ENCODE measurements at regions not wholly inside any gene's neighbourhood (a gene's known extent, or its start where the extent isn't known, plus 50 kb on each side); places are given as distances from the start of the nearest gene placed in this dataset.
"Not testable (repeated sequence)": the region's sequence is repeated elsewhere in the genome, so short reads cannot be mapped to it uniquely, and the experiment has no call there.

- Mint-ChIP-seq H3K4me3 (no peak overlapping the region), H3K27me3 (ENCODE audit: low read depth) (no peaks in the 10 kb centered on the region), H3K9me3 (ENCODE audit: insufficient read depth) (no peaks in the 10 kb centered on the region), H3K36me3 (ENCODE audit: low read depth) (no peaks in the 10 kb centered on the region), H3K27ac (no peak overlapping the region), H3K4me1 (ENCODE audit: low read depth) (no peaks in the 10 kb centered on the region)
- ATAC-seq = no peak
- CTCF ChIA-PET = no interaction called here
- no peak for DNase-seq
- POLR2A ChIA-PET = interaction anchor here (0.9 kb wide), 1 partner anchor 10 kb away, joined by 3 read pairs; no protein-coding TSS in a partner anchor
Observed at GRCh38 chr2:15756011-15756550, 164.4 kb downstream of the DDX1 start.

- Mint-ChIP-seq H3K9me3 (ENCODE audit: insufficient read depth) (no peaks in the 10 kb centered on the region), H3K4me3 (no peak overlapping the region), H3K27me3 (ENCODE audit: low read depth) (no peaks in the 10 kb centered on the region), H3K4me1 (ENCODE audit: low read depth) (no peaks in the 10 kb centered on the region), H3K36me3 (ENCODE audit: low read depth) (no peaks in the 10 kb centered on the region), H3K27ac (no peak overlapping the region)
- ATAC-seq = no peak
- CTCF ChIA-PET = no interaction called here
- no peak for DNase-seq
- POLR2A ChIA-PET = no interaction called here
Observed at GRCh38 chr2:15756882-15757819, 165.5 kb downstream of the DDX1 start.

- POLR2A ChIA-PET = no interaction called here
- Mint-ChIP-seq H3K27ac (no peak overlapping the region), H3K27me3 (ENCODE audit: low read depth) (no peaks in the 10 kb centered on the region), H3K9me3 (ENCODE audit: insufficient read depth) (no peaks in the 10 kb centered on the region), H3K36me3 (ENCODE audit: low read depth) (no peaks in the 10 kb centered on the region), H3K4me3 (no peak overlapping the region), H3K4me1 (ENCODE audit: low read depth) (no peaks in the 10 kb centered on the region)
- ATAC-seq = no peak
- no peak for DNase-seq
- CTCF ChIA-PET = no interaction called here
Observed at GRCh38 chr2:15757820-15758586, 166.3 kb downstream of the DDX1 start.

GRCh38 chr2:15758848-15759247, 167.2 kb downstream of the DDX1 start:
- DNase-seq = no peak
- Mint-ChIP-seq H3K4me3 (no peak overlapping the region), H3K36me3 (ENCODE audit: low read depth) (no peaks in the 10 kb centered on the region), H3K4me1 (ENCODE audit: low read depth) (no peaks in the 10 kb centered on the region), H3K27ac (no peak overlapping the region), H3K9me3 (ENCODE audit: insufficient read depth) (no peaks in the 10 kb centered on the region), H3K27me3 (ENCODE audit: low read depth) (no peaks in the 10 kb centered on the region)
- ChIA-PET CTCF (no interaction called here), POLR2A (no interaction called here)
- no peak for ATAC-seq

GRCh38 chr2:15759385-15759784, 167.7 kb downstream of the DDX1 start:
- no peak overlapping the region for H3K27ac Mint-ChIP-seq
- ChIA-PET POLR2A (no interaction called here), CTCF (no interaction called here)
- H3K4me1 Mint-ChIP-seq (ENCODE audit: low read depth) = no peaks in the 10 kb centered on the region
- no peak for ATAC-seq
- no peaks in the 10 kb centered on the region for H3K27me3 Mint-ChIP-seq (ENCODE audit: low read depth)
- DNase-seq = no peak
- H3K36me3 Mint-ChIP-seq (ENCODE audit: low read depth) = no peaks in the 10 kb centered on the region
- H3K9me3 Mint-ChIP-seq (ENCODE audit: insufficient read depth) = no peaks in the 10 kb centered on the region
- no peak overlapping the region for H3K4me3 Mint-ChIP-seq

- CTCF ChIA-PET; ATAC-seq; DNase-seq; H3K36me3 Mint-ChIP-seq (ENCODE audit: low read depth); H3K4me1 Mint-ChIP-seq (ENCODE audit: low read depth); H3K4me3 Mint-ChIP-seq; H3K9me3 Mint-ChIP-seq (ENCODE audit: insufficient read depth); POLR2A ChIA-PET; H3K27me3 Mint-ChIP-seq (ENCODE audit: low read depth); H3K27ac Mint-ChIP-seq: not testable (repeated sequence)
Observed at GRCh38 chr2:15759791-15760190, 168.1 kb downstream of the DDX1 start.

GRCh38 chr2:15760232-15760910, 168.7 kb downstream of the DDX1 start:
- Mint-ChIP-seq H3K36me3 (ENCODE audit: low read depth) (no peaks in the 10 kb centered on the region), H3K4me1 (ENCODE audit: low read depth) (no peaks in the 10 kb centered on the region), H3K4me3 (no peak overlapping the region), H3K27me3 (ENCODE audit: low read depth) (no peaks in the 10 kb centered on the region), H3K27ac (no peak overlapping the region), H3K9me3 (ENCODE audit: insufficient read depth) (no peaks in the 10 kb centered on the region)
- ATAC-seq (no peak), DNase-seq (no peak)
- ChIA-PET POLR2A (no interaction called here), CTCF (no interaction called here)

GRCh38 chr2:15761056-15761455, 169.4 kb downstream of the DDX1 start:
- no peaks in the 10 kb centered on the region for H3K9me3 Mint-ChIP-seq (ENCODE audit: insufficient read depth)
- CTCF ChIA-PET = no interaction called here
- H3K4me1 Mint-ChIP-seq (ENCODE audit: low read depth) = no peaks in the 10 kb centered on the region
- ATAC-seq (no peak), DNase-seq (no peak)
- no peaks in the 10 kb centered on the region for H3K27me3 Mint-ChIP-seq (ENCODE audit: low read depth)
- POLR2A ChIA-PET = no interaction called here
- no peak overlapping the region for H3K4me3 Mint-ChIP-seq
- H3K27ac Mint-ChIP-seq = no peak overlapping the region
- H3K36me3 Mint-ChIP-seq (ENCODE audit: low read depth) = no peaks in the 10 kb centered on the region

- ChIA-PET POLR2A (no interaction called here), CTCF (no interaction called here)
- Mint-ChIP-seq H3K9me3 (ENCODE audit: insufficient read depth) (no peaks in the 10 kb centered on the region), H3K4me1 (ENCODE audit: low read depth) (no peaks in the 10 kb centered on the region), H3K27me3 (ENCODE audit: low read depth) (no peaks in the 10 kb centered on the region), H3K27ac (no peak overlapping the region), H3K36me3 (ENCODE audit: low read depth) (no peaks in the 10 kb centered on the region), H3K4me3 (no peak overlapping the region)
- no peak for ATAC-seq
- DNase-seq = no peak
Observed at GRCh38 chr2:15761910-15762309, 170.2 kb downstream of the DDX1 start.

GRCh38 chr2:15762449-15762848, 170.8 kb downstream of the DDX1 start:
- Mint-ChIP-seq H3K27me3 (ENCODE audit: low read depth) (no peaks in the 10 kb centered on the region), H3K4me3 (no peak overlapping the region), H3K36me3 (ENCODE audit: low read depth) (no peaks in the 10 kb centered on the region), H3K27ac (no peak overlapping the region), H3K4me1 (ENCODE audit: low read depth) (no peaks in the 10 kb centered on the region), H3K9me3 (ENCODE audit: insufficient read depth) (no peaks in the 10 kb centered on the region)
- CTCF ChIA-PET = no interaction called here
- DNase-seq = no peak
- ATAC-seq = no peak
- POLR2A ChIA-PET = no interaction called here

- H3K36me3 Mint-ChIP-seq (ENCODE audit: low read depth) = no peaks in the 10 kb centered on the region
- POLR2A ChIA-PET = no interaction called here
- H3K4me1 Mint-ChIP-seq (ENCODE audit: low read depth) = no peaks in the 10 kb centered on the region
- H3K27me3 Mint-ChIP-seq (ENCODE audit: low read depth) = no peaks in the 10 kb centered on the region
- H3K4me3 Mint-ChIP-seq = no peak overlapping the region
- no peaks in the 10 kb centered on the region for H3K9me3 Mint-ChIP-seq (ENCODE audit: insufficient read depth)
- no peak for DNase-seq
- H3K27ac Mint-ChIP-seq = no peak overlapping the region
- CTCF ChIA-PET = no interaction called here
- no peak for ATAC-seq
Observed at GRCh38 chr2:15763106-15763821, 171.6 kb downstream of the DDX1 start.
